Ovary (tissue), 3 donors: ENCODE measurements at regions not wholly inside any gene's neighbourhood (a gene's known extent, or its start where the extent isn't known, plus 50 kb on each side); places are given as distances from the start of the nearest gene placed in this dataset.

Experiments used
- EP300 ChIP-seq: sonication (generic); formaldehyde crosslinking; IDR thresholded peaks from one replicate; pipeline ENCODE4 v1.6.1; 2017; ENCODE audit warnings: antibody characterized with exemption
- POLR2A ChIP-seq: fragments of 450-650 bp; IDR thresholded peaks from one replicate; pipeline ENCODE4 v1.6.1; 2017; ENCODE audit warnings: antibody characterized with exemption, mild to moderate bottlenecking, moderate library complexity
- TF ChIP-seq, protein P1 (sequence below), 3 donors: fragments of 450-650 bp in 2 of 3; fragments of 200-600 bp in 1 of 3; IDR thresholded peaks; one replicate each; pipeline versions ENCODE4 v1.5.1 to v1.8.0; 2016 to 2022; ENCODE audit warnings: antibody characterized with exemption in 3 of 3, mild to moderate bottlenecking in 1 of 3
- donor health status: DM: no; HTN: no; CAD: no.

DNA sequence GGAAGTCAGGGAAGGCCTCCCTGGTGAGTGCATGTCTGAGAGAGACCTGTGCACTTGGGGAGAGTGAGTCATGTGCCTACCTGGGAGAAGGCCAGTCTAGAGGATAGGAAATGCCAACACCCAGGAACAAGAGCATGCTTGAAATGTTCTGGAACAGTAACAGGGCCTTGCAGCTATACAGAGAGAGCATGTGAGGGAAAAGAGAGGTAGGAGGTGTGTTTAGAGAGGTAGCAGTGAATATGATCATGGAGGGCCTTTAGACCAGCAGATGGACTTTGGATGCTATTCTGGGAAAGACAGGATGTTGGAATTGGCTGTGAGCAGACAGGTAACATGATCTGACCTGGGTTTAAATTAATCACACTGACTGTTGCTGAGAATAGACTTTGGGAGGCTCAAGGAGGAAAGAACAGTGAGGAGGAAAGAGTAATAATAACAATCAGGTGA, 1143.6 kb downstream of the FLRT2 start:
- TF ChIP-seq, protein P1, sequence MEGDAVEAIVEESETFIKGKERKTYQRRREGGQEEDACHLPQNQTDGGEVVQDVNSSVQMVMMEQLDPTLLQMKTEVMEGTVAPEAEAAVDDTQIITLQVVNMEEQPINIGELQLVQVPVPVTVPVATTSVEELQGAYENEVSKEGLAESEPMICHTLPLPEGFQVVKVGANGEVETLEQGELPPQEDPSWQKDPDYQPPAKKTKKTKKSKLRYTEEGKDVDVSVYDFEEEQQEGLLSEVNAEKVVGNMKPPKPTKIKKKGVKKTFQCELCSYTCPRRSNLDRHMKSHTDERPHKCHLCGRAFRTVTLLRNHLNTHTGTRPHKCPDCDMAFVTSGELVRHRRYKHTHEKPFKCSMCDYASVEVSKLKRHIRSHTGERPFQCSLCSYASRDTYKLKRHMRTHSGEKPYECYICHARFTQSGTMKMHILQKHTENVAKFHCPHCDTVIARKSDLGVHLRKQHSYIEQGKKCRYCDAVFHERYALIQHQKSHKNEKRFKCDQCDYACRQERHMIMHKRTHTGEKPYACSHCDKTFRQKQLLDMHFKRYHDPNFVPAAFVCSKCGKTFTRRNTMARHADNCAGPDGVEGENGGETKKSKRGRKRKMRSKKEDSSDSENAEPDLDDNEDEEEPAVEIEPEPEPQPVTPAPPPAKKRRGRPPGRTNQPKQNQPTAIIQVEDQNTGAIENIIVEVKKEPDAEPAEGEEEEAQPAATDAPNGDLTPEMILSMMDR (IDR thresholded peaks at IDR 0.05): no peak
- no peak for TF ChIP-seq POLR2A
- no peak for TF ChIP-seq EP300
